Ovary (tissue), 3 donors: ENCODE measurements at regions not wholly inside any gene's neighbourhood (a gene's known extent, or its start where the extent isn't known, plus 50 kb on each side); places are given as distances from the start of the nearest gene placed in this dataset.

Source experiments
- CTCF ChIP-seq, 3 donors: fragments of 450-650 bp in 2 of 3; fragments of 200-600 bp in 1 of 3; IDR thresholded peaks; one replicate each; pipeline versions ENCODE4 v1.5.1 to v1.8.0; 2016 to 2022; ENCODE audit warnings: antibody characterized with exemption in 3 of 3, mild to moderate bottlenecking in 1 of 3
- EP300 ChIP-seq: sonication (generic); formaldehyde crosslinking; IDR thresholded peaks from one replicate; pipeline ENCODE4 v1.6.1; 2017; ENCODE audit warnings: antibody characterized with exemption
- POLR2A ChIP-seq: fragments of 450-650 bp; IDR thresholded peaks from one replicate; pipeline ENCODE4 v1.6.1; 2017; ENCODE audit warnings: antibody characterized with exemption, mild to moderate bottlenecking, moderate library complexity
- donor health status: DM: no; HTN: no; CAD: no.

- no peak for TF ChIP-seq CTCF (IDR thresholded peaks at IDR 0.05)
- no peak for TF ChIP-seq POLR2A
- no peak for TF ChIP-seq EP300
Measured at GRCh38 chr10:31702005-31702404, 226.6 kb downstream of the ARHGAP12 start.
